AG10803 (cell line): ENCODE measurements at regions not wholly inside any gene's neighbourhood (a gene's known extent, or its start where the extent isn't known, plus 50 kb on each side); places are given as distances from the start of the nearest gene placed in this dataset.
"Not testable (repeated sequence)": the region's sequence is repeated elsewhere in the genome, so short reads cannot be mapped to it uniquely, and the experiment has no call there.

Experiments used
- DNase-seq: peaks from one replicate; pipeline ENCODE4 v3.0.0; 2010; ENCODE audit warnings: low read depth
- H3K4me3 ChIP-seq: 2 replicates; pipeline ENCODE4 v1.5.1; 2011; ENCODE audit warnings: mild to moderate bottlenecking, low read length, control low read depth
- CTCF ChIP-seq: conservative IDR thresholded peaks from 2 replicates; pipeline ENCODE4 v1.5.1; 2011; ENCODE audit warnings: mild to moderate bottlenecking, low read length, control low read depth, inconsistent platforms

GRCh38 chr1:88330201-88330600 lies 353.9 kb upstream of the PKN2 start:
- H3K4me3 ChIP-seq: no peak overlapping the region
- no peak for TF ChIP-seq CTCF
- DNase-seq: no peak

- no peak overlapping the region for H3K4me3 ChIP-seq
- TF ChIP-seq CTCF: no peak
- DNase-seq: no peak
Measured at GRCh38 chr1:88333086-88333695, 350.9 kb upstream of the PKN2 start.

- no peak for DNase-seq
- TF ChIP-seq CTCF: no peak
- H3K4me3 ChIP-seq: no peak overlapping the region
Measured at GRCh38 chr1:88341447-88341846, 342.6 kb upstream of the PKN2 start.

- DNase-seq, H3K4me3 ChIP-seq: not testable (repeated sequence)
Measured at GRCh38 chr1:88342081-88342480, 342.0 kb upstream of the PKN2 start.

GRCh38 chr1:88350648-88351047 lies 333.4 kb upstream of the PKN2 start:
- H3K4me3 ChIP-seq: no peak overlapping the region
- TF ChIP-seq CTCF: no peak
- DNase-seq: no peak

GRCh38 chr1:88351960-88352359 lies 332.1 kb upstream of the PKN2 start:
- no peak for TF ChIP-seq CTCF
- no peak overlapping the region for H3K4me3 ChIP-seq

GRCh38 chr1:88354256-88354655 lies 329.8 kb upstream of the PKN2 start:
- no peak for DNase-seq
- H3K4me3 ChIP-seq: no peak overlapping the region
- TF ChIP-seq CTCF: no peak

More at GRCh38 chr1:88351960-88352359, 332.1 kb upstream of the PKN2 start:
- no peak for DNase-seq

- DNase-seq: no peak
- TF ChIP-seq CTCF: no peak
- H3K4me3 ChIP-seq: no peak overlapping the region
Measured at GRCh38 chr1:88357729-88358128, 326.3 kb upstream of the PKN2 start.
